NCI-H82 treated with DMSO at 0.1 percent for 48 hours (cell line): ENCODE measurements at regions not wholly inside any gene's neighbourhood (a gene's known extent, or its start where the extent isn't known, plus 50 kb on each side); places are given as distances from the start of the nearest gene placed in this dataset.
"Not testable (repeated sequence)": the region's sequence is repeated elsewhere in the genome, so short reads cannot be mapped to it uniquely, and the experiment has no call there.

ENCODE experiments used
- DNase-seq: peaks from one replicate; lab custom pipeline; 2025; ENCODE audit not compliant: unreplicated experiment; lab: John Stamatoyannopoulos, UW

DNA sequence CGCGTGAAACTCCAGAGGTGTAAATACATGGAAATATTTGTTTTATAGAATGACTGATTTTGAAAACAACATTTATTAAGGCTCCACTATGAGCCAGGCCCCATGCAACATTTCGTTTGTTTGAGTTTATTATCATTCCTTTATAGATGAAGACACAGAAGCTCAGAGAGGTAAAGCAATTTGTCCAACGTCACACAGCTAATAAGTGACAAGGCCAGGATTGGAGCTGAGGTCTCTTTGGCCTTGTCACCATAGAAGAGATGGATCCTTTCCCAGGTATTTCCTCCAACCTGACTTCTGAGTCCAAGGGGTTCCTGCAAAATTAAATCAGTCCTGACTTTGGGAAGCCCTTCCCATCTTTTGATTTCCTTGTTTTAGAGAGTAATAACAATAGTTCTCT, 98.0 kb downstream of the SYF2 start:
- no peak for DNase-seq

DNA sequence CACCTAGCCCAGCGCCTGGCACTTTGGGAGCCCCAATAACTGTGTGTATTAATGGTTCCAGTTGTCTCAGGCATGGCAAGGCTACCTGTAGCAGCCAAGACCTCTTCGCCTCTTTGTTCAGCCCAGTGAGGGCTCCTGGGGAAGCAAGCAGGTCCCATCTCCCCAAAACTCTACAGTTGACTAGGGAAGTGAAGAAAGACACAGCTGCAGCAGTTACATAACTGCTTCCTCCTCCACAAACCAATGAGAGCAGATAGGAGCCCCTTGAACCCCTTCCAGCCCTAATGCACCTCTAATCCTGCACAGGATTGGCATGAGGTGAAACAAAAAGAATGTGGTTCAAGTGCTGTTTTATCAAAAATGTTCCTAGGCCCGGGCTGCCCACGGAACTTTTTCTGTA, 100.5 kb downstream of the SYF2 start:
- DNase-seq, result no peak

DNA sequence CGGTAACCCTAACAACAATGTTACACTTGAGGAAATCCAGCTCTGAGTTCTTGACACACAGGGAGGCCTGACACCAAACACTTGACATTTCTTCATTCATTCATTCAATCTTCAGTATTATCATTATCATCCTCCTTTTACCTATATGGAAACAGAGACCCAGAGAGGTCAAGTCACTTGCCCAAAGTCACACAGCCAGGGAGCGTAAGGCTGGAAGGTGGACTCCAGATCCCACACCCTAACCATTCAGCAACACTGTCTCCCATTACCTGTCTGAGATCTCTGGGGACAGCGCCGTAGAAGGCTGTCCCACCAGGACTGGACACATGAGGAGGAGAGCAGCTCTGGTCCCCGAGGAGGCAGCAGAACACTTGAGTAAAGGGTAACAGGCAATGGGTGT, 101.4 kb downstream of the SYF2 start:
- no peak for DNase-seq

DNA sequence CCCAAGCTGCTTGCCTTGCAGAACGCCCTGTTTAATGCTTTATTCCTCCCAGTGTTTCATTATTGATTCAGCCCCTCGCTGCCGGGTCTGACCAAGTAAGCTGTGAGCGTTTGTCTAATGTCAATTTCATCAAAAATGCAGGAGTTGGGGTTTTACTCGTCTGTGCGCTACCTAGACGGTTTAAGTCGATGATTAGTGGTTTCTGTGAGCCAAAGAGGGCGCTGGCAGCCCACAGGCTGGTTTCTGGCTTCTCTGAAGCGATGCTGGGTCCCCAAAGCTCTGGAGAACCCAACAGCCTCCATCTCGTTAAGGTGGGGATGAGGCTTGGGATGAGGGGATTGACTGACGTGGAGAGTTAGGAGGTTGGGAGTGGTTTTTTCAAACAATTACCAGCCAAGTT, 102.9 kb downstream of the SYF2 start:
- DNase-seq, result no peak

DNA sequence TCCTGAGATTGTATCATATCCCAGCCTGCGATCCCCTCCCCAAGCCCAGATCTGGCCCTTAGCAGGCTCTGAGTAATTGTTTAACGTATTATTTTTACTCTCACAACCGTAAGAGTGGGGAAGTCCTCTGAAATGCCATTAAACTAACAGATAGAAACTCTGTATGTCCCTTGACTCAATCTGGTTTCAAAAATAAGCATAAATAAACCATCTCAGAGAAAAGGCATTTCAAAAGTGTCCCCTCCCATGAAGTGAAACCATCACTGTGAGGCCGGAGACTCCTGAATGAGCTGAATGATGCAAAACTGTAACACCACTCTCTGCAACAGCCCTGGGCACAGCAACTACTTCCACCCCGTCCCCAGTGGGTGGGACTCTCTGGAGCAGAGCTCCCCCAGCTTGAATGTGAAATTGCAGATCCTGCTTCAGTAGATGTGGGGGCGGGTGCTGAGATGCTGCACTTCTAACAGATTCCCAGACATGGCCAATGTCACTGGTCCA, 104.1 kb downstream of the SYF2 start:
- no peak for DNase-seq

DNA sequence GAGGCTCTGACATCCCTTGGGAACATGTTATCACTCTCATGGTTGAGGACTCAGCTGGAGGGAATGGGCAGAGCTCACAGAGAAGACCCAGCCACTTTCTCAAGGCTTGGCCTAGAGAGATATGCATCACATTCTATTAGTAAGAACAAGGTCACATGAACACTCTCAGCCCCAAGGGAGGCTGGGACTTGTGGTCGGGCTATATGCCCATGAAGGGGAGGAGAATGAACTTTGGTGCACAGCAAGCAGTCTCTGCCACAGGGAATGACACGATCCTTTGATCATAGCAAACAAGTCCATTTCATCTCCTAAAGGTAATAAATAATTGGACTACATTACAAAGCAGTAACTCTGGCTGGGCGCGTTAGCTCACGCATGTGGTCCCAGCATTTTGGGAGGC, 105.7 kb downstream of the SYF2 start:
- DNase-seq, result no peak

DNA sequence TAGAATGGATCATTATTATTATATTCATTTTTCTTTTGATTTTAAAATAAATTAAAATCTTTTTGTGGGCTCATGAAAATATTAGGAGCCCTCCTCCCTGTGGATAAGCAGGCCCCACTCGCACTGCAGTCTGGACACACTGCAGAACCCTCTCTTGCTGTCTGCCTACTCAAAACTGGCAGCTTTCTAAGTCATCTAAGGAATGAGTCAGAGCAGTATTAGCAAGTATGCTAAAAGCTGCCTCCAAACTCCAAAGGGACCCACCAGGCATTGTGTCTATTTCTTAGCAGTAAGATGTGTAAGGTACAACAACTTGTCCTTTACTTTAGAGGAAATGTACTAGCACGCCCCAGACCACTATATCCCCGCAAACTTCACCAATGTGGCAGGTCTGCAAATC, 108.8 kb downstream of the SYF2 start:
- no peak for DNase-seq

DNA sequence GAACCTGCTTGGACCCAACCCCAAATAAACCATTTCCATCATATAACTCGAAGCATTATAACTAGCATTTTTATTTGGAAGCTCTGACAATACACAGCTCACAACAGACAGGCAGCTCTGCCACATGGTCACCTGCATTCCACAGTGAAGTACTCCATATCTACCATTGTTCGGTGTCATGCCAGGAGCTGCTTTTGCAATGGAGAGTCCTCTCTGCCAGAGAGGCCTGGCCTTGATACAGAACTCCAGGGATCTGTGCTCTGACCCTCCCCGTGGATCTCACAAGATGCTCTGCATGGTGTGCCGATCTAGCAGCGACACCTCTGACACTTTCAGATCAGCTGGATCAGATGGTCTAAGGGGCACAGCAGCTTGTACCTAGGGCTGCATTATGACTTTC, 109.6 kb downstream of the SYF2 start:
- no peak for DNase-seq

DNA sequence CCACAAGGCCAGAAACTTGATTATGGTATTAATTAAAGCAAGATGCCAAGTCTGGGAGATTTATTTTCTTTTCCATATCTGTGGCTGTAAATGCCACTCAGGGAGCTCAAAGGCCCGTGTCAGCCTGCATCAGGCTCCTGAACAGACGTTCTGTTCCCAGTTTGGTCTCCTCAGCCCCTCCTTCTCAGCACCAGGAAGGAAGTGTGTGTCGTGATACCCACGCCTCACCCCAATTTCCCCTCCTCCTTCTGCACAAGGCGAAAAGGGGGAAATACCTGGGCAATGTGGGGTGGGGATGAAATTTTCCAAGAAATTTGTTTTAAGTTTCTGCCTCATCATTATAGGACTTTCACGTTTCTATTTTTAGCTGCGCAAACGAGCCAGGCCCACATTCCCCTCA, 112.0 kb downstream of the SYF2 start:
- no peak for DNase-seq

DNA sequence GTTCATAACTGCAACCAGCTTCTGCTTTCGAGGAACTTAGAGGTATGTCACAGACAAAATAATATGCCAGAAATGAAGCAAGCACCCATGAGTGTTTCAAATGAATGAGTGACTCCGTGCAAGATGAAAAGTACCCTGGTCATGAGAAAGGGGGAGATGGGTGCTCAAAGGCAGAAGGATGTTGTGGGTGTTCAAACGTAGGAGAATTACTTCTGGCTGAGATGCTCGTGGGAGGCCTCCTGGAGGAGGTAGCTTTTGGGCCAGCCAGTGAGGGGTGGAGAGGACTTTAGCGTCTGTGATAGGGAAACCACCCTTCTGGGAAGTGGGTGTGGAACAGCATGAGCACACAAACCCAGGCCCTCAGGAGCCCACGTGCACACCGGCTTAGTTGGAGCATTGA, 113.8 kb downstream of the SYF2 start:
- no peak for DNase-seq

DNA sequence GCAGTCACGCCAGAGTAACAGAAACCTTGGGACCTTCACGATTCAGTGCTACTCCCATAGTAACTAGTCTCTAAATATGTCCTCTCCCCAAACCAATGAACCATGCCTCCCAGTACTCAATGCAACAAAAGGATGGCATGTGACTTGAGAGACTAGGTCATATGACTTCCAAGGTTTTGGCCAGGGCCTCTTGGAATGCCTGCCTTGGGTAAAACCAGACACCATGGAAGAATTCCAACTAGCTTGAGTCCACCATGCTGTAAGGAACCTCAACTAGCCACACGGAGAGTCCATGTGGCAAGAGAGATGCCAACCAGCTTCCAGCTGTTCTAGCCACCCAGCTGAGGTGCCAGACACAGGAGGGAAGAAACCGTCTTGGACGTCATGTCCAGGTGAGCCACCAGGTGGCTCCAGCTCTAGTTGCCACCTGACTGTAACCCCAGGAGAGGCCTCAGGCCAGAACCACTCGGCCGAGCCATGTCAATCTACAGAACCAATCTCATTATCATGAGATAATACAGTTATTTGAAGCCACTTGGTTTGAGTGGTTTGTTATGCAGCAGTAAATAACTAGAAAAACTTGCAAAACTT, 115.0 kb downstream of the SYF2 start:
- no peak for DNase-seq

DNA sequence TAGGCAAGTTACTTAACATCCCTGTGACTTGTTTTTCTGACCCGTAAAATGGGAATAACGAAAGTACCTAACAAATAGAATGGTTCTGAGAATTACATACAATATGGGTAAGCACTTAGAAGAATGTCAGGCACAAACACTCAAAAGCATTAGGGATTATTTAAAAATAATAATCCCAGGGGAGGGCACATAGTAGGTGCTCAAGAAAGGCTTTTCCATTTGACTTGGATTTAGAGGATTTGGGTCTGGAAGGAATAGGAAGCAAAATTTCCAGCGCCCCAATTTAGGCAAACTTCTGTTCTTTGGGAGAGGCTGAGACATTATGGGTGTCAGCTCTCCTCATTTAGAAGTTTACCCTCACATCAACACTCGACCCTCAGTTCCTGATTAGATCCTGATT, 115.5 kb downstream of the SYF2 start:
- DNase-seq, result no peak

DNA sequence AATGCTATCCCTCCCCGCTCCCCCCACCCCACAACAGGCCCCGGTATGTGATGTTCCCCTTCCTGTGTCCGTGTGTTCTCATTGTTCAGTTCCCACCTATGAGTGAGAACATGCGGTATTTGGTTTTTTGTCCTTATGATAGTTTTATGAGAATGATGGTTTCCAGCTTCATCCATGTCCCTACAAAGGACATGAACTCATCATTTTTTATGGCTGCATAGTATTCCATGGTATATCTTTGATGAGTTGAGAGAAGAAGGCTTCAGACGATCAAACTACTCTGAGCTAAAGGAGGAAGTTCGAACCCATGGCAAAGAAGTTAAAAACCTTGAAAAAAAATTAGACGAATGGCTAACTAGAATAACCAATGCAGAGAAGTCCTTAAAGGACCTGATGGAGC, 116.2 kb downstream of the SYF2 start:
- DNase-seq, result not testable (repeated sequence)

DNA sequence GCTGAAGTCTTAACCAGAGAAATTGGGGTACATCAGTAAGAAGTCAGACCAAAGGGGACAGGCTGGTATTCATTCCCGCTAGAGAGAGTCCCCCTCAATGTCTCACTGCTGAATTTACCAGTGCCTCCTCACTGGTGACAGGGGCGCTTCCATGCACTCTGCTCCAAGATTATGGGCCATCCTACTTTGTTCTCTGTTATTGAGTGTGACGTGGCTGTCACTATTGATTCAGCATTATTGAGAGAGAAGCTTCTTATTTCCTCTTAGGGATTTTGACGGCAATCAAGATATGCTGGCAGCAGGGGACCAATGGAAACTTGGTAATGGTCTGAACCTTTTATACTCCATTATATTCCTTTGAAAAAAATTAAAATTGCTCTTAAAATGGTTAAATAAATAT, 118.6 kb downstream of the SYF2 start:
- no peak for DNase-seq

DNA sequence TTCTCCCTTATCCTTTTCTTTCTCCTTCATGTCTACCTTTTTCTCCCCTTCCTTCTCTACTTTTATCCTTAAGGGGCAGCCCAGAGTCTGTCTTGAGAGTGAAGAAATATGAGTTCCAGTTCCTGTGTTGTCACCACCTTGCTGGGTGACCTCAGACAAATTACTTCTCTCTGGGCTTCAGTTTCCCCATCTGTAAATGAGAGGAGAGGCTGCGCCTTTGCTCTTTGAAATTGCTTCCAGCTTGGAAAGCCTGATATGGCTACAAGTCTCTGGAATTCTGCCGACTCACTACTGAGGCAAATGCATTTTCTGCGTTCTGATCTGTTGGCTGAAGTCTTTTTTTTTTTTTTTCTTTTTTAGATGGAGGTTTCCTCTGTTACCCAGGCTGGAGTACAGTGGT, 119.2 kb downstream of the SYF2 start:
- DNase-seq, result no peak

DNA sequence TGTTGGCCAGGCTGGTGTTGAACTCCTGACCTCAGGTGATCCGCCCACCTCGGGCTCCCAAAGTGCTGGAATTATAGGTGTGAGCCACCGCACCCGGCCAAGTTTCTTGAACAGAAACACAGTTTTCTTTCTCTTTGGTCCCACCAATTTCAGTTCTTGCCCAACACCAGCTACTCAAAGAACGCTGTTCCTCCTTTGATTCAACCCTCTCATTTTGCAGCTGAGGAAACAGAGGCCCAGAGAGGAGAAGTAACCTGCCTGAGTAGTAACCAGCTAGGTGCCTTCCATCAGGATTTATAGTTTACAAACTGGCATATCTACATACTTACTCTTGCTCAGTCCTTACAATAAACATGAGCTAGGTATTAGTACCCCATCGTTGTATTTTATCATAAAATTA, 119.9 kb downstream of the SYF2 start:
- no peak for DNase-seq

DNA sequence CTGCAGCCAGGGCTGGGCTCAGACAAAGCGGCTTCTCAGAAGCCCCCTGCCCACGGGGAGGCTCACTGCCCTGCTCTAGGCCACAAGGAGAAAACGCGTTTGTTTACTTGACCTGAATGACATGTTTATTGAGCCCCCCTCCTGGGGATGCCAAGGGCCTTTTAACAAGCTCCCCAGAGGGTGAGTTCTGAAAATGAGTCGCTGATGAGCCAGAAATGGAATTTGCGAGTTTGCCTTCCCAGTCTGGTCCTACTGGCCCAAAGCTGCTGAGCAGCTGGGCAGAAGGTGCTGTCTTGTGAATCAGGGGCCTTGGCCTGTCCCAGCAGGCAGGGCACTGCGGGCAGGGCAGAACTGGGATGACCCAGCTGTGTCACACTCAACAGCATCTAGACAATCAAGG, 120.6 kb downstream of the SYF2 start:
- no peak for DNase-seq

DNA sequence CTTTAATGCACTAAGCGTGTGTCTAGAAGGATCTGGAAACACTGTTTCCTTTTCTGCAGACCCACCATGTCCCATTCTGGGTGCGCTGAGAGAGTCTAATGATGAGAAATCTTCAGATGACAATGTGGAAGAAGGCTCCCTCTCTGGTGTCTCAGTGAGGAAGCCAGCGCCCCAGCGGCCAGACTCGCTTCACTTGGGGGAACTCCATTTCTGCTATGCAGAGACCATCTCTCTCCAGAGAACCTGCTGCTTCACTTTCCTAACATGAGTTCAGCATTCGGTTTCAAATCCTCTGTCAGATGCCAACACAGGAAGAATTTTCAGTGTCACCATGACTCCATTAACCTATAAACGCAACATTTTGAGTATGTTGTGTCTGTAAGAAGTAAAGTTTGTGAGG, 121.8 kb downstream of the SYF2 start:
- DNase-seq, result no peak

DNA sequence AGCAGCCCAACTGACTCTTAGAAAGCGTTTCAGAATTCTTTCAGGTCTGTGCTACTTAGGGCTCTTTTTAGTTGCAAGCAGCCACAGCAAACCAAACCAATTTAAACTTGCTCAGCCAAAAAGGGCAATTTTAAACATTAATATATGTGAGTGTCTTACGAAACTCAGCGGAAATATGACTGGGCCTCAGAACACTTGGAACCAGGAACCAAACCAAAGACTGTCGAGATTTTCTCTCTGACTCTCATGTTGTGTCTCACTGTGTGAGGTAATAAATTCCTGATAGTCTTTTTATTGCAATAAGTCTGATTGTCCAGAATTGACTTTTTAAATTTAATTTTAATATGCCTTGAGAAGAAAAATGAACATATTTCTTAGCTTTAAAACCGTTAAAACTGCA, 122.3 kb downstream of the SYF2 start:
- DNase-seq, result no peak

DNA sequence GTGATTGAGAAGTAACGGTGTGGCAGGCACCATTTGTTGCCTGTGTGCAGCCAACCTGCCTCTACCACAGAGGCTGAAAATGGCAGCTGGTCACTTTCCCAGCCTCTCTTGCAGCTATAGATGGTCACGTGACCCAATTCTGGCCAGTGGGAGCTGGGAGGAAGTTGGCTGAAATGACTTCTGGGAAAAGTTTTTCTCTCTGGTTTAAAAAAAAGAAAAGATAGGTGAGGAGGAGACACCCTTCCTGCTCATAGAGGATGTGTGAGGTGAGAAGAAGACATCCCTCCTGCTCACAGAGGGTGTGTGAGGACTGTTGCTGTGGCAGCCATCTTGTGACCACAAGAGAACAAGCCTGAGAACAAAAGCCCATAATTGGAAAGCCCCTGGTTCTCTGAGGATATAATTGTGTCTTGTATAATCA, 122.8 kb downstream of the SYF2 start:
- no peak for DNase-seq

DNA sequence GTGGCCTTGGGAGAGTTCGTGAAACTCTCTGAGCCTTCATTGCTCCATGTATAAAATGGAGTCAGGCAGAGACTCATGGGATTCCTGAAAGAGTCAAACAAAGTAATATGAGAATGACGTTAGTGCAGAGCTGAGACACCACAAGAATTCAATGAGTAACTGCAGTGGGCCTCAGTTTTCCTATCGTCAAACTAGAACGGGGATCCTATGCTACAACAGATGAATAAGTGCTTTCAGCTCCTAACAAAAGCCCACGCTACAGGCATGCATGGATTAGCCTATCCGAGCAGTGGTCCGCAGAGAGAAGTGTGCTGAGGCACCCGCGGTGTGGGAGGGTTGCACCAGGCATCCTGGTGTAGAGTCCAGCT, 124.7 kb downstream of the SYF2 start:
- no peak for DNase-seq

DNA sequence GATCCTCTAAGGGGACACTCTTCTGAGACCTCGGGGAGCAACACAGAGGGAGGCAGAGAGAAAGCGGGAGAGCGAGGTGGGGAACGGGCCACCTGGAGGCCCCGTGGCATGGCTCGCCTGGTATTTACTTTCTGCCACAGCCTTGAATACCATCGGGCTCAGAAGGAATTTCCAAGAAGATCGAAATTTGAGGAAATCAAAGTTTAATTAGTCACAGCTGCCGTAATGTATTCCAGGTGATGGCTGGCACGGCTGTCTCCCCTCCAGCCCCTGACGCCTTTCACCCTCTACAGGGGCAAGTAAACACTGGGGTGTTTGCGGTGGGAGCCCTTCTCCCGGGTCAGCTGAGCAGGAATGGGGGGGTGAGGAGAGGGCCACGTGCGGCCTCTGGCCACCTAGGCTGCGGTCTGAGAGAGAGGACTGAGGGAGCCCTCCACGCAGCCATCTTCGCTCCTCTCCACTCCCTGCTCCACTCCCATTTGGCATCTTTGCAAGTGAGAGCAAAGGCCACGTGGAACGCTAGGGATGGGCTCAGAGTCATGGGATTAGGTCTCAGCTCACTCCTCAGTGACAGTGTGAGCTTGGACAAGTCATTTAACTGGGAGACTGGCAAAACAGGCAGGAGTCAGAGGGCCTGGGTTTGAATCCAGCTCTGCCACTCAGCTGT, 125.2 kb downstream of the SYF2 start:
- DNase-seq, result no peak

DNA sequence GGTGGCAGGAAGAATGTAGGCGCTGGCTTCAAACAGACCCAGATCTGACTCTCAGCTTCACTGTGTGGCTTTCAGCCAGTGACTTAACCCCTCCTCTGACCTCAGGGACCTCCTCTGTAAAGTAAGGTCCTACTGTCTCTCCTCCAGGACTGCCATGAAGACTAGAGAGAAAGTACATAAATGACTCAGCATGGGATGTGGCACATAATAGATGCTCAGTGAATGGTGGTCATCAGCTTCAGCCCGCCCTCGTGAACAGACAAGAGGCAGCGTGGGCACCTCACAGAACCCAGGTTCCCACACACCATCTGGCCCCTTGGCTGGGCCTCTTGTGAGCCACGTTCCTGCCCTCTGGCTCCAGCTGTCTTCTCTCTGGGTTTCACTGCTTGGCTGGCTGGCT, 126.0 kb downstream of the SYF2 start:
- no peak for DNase-seq
